Vagina (tissue), 2 donors: ENCODE measurements at regions not wholly inside any gene's neighbourhood (a gene's known extent, or its start where the extent isn't known, plus 50 kb on each side); places are given as distances from the start of the nearest gene placed in this dataset.

Experiments
- POLR2A ChIP-seq, 2 donors: fragments of 450-650 bp; IDR thresholded peaks; one replicate each; pipeline ENCODE4 v1.6.1; 2017; ENCODE audit warnings: antibody characterized with exemption in 2 of 2, mild to moderate bottlenecking in 2 of 2, moderate library complexity in 2 of 2
- TF ChIP-seq, protein P1 (sequence below), 3 experiments: fragments of 450-650 bp in 2 of 3; fragments of 200-600 bp in 1 of 3; sonication (generic) in 1 of 3; IDR thresholded peaks; one replicate each; pipeline ENCODE4 v1.5.1; 2017 to 2019; ENCODE audit warnings: antibody characterized with exemption in 3 of 3, mild to moderate bottlenecking in 2 of 3, moderate library complexity in 2 of 3

DNA sequence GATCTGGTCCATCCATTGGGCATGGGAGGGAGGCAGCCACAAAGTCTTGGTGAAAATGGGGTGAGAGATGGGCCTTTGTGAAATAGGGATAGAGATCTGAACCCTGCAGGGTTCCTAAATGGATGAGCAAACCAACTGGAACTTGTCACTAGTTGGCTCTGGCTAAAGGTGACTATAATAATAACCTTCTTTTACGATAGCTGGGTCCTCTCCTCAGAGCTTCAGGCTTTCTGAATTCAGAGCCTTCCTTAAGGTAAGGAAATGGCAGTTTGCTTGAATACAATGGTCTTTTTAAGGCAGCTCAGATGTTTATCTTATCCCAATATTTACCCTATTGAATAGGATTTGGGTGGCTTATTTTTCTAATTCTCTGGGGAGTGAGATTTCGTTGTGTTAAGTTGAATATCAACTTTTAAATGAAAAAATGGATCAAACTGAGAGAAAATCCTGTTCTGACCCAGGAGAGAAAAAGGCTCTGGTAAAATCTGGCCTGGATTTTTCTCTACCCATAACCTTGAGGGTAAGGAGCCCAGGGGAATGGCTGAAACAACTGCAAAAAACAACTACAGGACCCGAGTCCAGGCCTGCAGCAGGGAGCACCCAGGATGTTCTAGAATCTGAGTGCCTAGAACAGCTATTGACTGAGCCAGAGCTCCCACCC is 61.1 kb upstream of the CXCR4 start:
- TF ChIP-seq, protein P1, sequence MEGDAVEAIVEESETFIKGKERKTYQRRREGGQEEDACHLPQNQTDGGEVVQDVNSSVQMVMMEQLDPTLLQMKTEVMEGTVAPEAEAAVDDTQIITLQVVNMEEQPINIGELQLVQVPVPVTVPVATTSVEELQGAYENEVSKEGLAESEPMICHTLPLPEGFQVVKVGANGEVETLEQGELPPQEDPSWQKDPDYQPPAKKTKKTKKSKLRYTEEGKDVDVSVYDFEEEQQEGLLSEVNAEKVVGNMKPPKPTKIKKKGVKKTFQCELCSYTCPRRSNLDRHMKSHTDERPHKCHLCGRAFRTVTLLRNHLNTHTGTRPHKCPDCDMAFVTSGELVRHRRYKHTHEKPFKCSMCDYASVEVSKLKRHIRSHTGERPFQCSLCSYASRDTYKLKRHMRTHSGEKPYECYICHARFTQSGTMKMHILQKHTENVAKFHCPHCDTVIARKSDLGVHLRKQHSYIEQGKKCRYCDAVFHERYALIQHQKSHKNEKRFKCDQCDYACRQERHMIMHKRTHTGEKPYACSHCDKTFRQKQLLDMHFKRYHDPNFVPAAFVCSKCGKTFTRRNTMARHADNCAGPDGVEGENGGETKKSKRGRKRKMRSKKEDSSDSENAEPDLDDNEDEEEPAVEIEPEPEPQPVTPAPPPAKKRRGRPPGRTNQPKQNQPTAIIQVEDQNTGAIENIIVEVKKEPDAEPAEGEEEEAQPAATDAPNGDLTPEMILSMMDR (IDR thresholded peaks at IDR 0.05) = no peak
- no peak for TF ChIP-seq POLR2A (IDR thresholded peaks at IDR 0.05)
